ENCODE measurements at regions not wholly inside any gene's neighbourhood (a gene's known extent, or its start where the extent isn't known, plus 50 kb on each side); places are given as distances from the start of the nearest gene placed in this dataset. TPM values are rescaled to one million over a fixed set of nuclear protein-coding genes. Genes with fewer than 3 reads are reported as not detected.

- DNase-seq (ENCODE audit: low spot score) (no peak), ATAC-seq (ENCODE audit: low FRiP score) (no peak)
- TF ChIP-seq CTCF (IDR thresholded peaks at IDR 0.05), result no peak
These were observed 108.2 kb downstream of the NBPF12 start for GRCh38 chr1:147046189-147046862.

Small RNAs in the stretch of these regions (small RNA-seq; reads per million reads assigned to genes)
- gene RNU1-151P, result not detected

All from omental fat pad (tissue), 3 donors.